ENCODE measurements at regions not wholly inside any gene's neighbourhood (a gene's known extent, or its start where the extent isn't known, plus 50 kb on each side); places are given as distances from the start of the nearest gene placed in this dataset.

- no peak for TF ChIP-seq NKRF (IDR thresholded peaks at IDR 0.05; ENCODE audit: borderline replicate concordance)
Observed at GRCh38 chr3:5739299-5739935, 551.9 kb downstream of the EDEM1 start (continued).

GRCh38 chr3:5739949-5740348 is 552.4 kb downstream of the EDEM1 start:
- no peaks in the 10 kb centered on the region for H4K20me1 ChIP-seq (replicated peaks; ENCODE audit: control insufficient read depth, insufficient read depth, low read length)
- no TSS peak for BruUV-seq (replicated peaks)
- POLR2A ChIA-PET = no interaction called here
- no peak overlapping the region for H3K4me3 ChIP-seq
- CTCF ChIA-PET (ENCODE audit: low intra/inter-chr PET ratio) = no interaction called here
- in situ Hi-C loops (cut with MboI) = no loop called here
- FAIRE-seq = no peak
- no peaks in the 10 kb centered on the region for H3K27me3 ChIP-seq (ENCODE audit: control insufficient read depth in 2 of 2, insufficient read depth in 2 of 2, low read length in 2 of 2)
- WGBS (ENCODE audit: insufficient coverage, low coverage, missing lambda C conversion rate) = 27% methylated on average over 2 of the region's 2 CpGs
- no peaks in the 10 kb centered on the region for H3K9me3 ChIP-seq (replicated peaks; ENCODE audit: control insufficient read depth, insufficient read depth, low read depth, low read length)
- no peak overlapping the region for H3K27ac ChIP-seq (ENCODE audit: extremely low read depth, low read depth, low read length)
- H3K36me3 ChIP-seq (ENCODE audit: control insufficient read depth, insufficient read depth, low read length) = no peaks in the 10 kb centered on the region
- DNase-seq (ENCODE audit: extremely low read depth in 1 of 4, low spot score in 3 of 4) = no peak
- H2AFZ ChIP-seq (ENCODE audit: low read depth, low read length) = 0 out of 2 replicates have a peak overlapping the region, but pooled peaks have one; percentile 51
- H3K79me2 ChIP-seq (ENCODE audit: control insufficient read depth, insufficient read depth, low read length) = no peaks in the 10 kb centered on the region
- no peak for ATAC-seq
- no peak overlapping the region for H3K4me2 ChIP-seq (ENCODE audit: insufficient read depth, low read length)
- H3K9ac ChIP-seq (ENCODE audit: insufficient read depth in 1 of 2, low read depth in 2 of 2, low read length in 2 of 2) = no peak overlapping the region
- intact Hi-C loops (cut with micrococcal nuclease) = loop anchor here (10.0 kb wide), 2 partner anchors 515 to 1085 kb away; no protein-coding TSS in a partner anchor
- H3K9me1 ChIP-seq (ENCODE audit: control insufficient read depth, insufficient read depth, low read length) = no peaks in the 10 kb centered on the region
- no peaks in the 10 kb centered on the region for H3K4me1 ChIP-seq (replicated peaks in 1 of 2; ENCODE audit: control insufficient read depth in 2 of 2, insufficient read depth in 2 of 2, low read length in 2 of 2)
- TF ChIP-seq SMARCC2 (IDR thresholded peaks at IDR 0.05; ENCODE audit: low read depth) (no peak), TCF3 (CRISPR knock-in tag; IDR thresholded peaks at IDR 0.05) (no peak), CCNT2 (IDR thresholded peaks at IDR 0.05; ENCODE audit: borderline replicate concordance, extremely low read depth, insufficient read length, low read depth, low read length) (no peak), ZBTB40 (IDR thresholded peaks at IDR 0.05) (peak; percentile 93), ZBTB40 (CRISPR knock-in tag; IDR thresholded peaks at IDR 0.05) (peak; percentile 77)
